BE2C (cell line): ENCODE measurements at regions not wholly inside any gene's neighbourhood (a gene's known extent, or its start where the extent isn't known, plus 50 kb on each side); places are given as distances from the start of the nearest gene placed in this dataset.

ENCODE experiments used
- DNase-seq: peaks from one replicate; pipeline ENCODE4 v3.0.0-alpha.2; 2020
- H3K27me3 ChIP-seq: fragments of 250-450 bp; sonication (Bioruptor Pico); 2 replicates; pipeline ENCODE4 v1.5.1; 2020; ENCODE audit warnings: mild to moderate bottlenecking
- H3K36me3 ChIP-seq: fragments of 250-450 bp; sonication (Bioruptor Pico); 2 replicates; pipeline ENCODE4 v1.5.1; 2020; ENCODE audit warnings: mild to moderate bottlenecking
- H3K4me1 ChIP-seq: fragments of 250-450 bp; sonication (Bioruptor Pico); 2 replicates; pipeline ENCODE4 v1.5.1; 2020
- H3K4me3 ChIP-seq: 2 replicates; pipeline ENCODE4 v1.5.1; 2011; ENCODE audit warnings: low read depth, low read length
- H3K9me3 ChIP-seq: fragments of 250-450 bp; sonication (Bioruptor Pico); 2 replicates; pipeline ENCODE4 v1.5.1; 2020
- TF ChIP-seq, protein P1 (sequence below): IDR thresholded peaks from 2 replicates; pipeline ENCODE4 v1.5.1; 2012; ENCODE audit warnings: mild to moderate bottlenecking, low read depth, low read length

- H3K36me3 ChIP-seq, result no peaks in the 10 kb centered on the region
- H3K4me1 ChIP-seq, result peaks cover 8% of the 10 kb centered on the region
- no peak overlapping the region for H3K4me3 ChIP-seq
- TF ChIP-seq, protein P1, sequence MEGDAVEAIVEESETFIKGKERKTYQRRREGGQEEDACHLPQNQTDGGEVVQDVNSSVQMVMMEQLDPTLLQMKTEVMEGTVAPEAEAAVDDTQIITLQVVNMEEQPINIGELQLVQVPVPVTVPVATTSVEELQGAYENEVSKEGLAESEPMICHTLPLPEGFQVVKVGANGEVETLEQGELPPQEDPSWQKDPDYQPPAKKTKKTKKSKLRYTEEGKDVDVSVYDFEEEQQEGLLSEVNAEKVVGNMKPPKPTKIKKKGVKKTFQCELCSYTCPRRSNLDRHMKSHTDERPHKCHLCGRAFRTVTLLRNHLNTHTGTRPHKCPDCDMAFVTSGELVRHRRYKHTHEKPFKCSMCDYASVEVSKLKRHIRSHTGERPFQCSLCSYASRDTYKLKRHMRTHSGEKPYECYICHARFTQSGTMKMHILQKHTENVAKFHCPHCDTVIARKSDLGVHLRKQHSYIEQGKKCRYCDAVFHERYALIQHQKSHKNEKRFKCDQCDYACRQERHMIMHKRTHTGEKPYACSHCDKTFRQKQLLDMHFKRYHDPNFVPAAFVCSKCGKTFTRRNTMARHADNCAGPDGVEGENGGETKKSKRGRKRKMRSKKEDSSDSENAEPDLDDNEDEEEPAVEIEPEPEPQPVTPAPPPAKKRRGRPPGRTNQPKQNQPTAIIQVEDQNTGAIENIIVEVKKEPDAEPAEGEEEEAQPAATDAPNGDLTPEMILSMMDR, result no peak
- H3K27me3 ChIP-seq, result no peaks in the 10 kb centered on the region
- H3K9me3 ChIP-seq, result no peaks in the 10 kb centered on the region
- no peak for DNase-seq
Measured at GRCh38 chr2:217636578-217636977, 366.2 kb downstream of the TNS1 start.

GRCh38 chr2:217634871-217635270 is 367.9 kb downstream of the TNS1 start:
- no peak overlapping the region for H3K4me3 ChIP-seq
- DNase-seq, result no peak
- no peaks in the 10 kb centered on the region for H3K9me3 ChIP-seq
- peaks cover 8% of the 10 kb centered on the region for H3K4me1 ChIP-seq
- H3K27me3 ChIP-seq, result no peaks in the 10 kb centered on the region
- TF ChIP-seq, protein P1, result no peak
- H3K36me3 ChIP-seq, result no peaks in the 10 kb centered on the region

DNA sequence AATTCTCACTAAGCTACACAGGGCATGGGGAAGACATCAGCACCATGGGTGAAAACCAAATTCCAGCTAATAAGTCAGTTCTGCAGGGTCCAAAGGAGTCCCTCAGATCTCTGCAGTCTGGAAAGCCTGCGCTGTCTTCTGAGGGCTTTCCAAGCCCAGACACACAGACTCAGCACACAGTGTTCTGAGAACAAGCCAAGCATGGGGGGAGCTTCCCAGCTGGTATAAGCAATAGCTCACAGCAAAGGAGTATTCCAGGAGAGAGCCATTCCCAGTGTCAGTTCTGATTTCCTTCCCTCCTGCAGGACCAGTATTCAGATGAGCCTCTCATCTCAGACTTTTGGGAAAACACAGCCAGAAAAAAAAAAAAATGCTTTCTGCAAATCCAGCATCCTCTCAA is 370.8 kb downstream of the TNS1 start:
- peaks cover 2% of the 10 kb centered on the region; the same call in 1 of the 2 replicates for H3K4me1 ChIP-seq
- DNase-seq, result no peak
- H3K27me3 ChIP-seq, result no peaks in the 10 kb centered on the region
- no peaks in the 10 kb centered on the region for H3K36me3 ChIP-seq
- no peak overlapping the region for H3K4me3 ChIP-seq
- H3K9me3 ChIP-seq, result no peaks in the 10 kb centered on the region
- TF ChIP-seq, protein P1, result no peak

DNA sequence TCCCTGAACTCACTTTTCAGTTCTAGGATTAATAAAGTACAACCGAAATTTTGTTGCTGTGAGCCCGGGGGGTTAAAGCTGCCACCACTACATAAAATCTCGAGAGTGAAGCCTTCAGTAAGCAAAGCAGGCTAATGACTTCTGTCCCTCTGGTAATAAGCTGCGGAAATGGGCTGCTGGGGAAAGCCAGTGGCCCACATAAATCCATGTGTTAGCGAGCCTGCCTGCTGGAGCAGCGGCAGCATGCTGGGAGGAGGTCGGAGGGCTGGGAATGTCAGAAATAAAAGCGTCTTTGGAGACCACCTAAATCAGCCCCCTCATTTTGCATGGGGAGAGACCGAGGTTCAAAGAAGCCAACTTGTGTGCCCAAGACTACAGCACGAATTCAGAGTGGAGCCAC is 371.7 kb downstream of the TNS1 start:
- Histone ChIP-seq H3K36me3 (no peaks in the 10 kb centered on the region), H3K27me3 (no peaks in the 10 kb centered on the region), H3K9me3 (no peaks in the 10 kb centered on the region), H3K4me3 (no peak overlapping the region), H3K4me1 (no peaks in the 10 kb centered on the region)
- TF ChIP-seq, protein P1, result no peak
- no peak for DNase-seq

DNA sequence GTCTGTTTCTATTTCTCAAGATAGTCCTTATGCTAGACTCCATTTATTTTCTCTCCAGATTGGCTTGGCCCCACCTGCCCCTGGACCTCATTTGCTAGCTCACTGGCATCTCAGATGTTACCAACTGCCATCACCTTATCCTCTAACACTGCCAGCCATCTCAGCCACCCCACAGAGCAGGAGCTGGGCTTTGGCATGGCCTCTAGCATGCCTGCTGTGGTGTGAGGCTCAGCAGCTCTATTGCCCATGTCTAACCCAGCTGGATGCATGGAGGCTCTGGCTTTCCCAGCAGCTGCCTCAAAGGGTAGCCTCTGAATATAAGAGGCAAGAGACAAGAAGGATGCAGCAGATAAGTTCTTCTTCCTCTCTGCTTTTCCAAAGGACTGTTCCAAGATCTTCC is 373.4 kb downstream of the TNS1 start:
- TF ChIP-seq, protein P1, result no peak
- Histone ChIP-seq H3K9me3 (no peaks in the 10 kb centered on the region), H3K36me3 (no peaks in the 10 kb centered on the region), H3K27me3 (no peaks in the 10 kb centered on the region), H3K4me1 (no peaks in the 10 kb centered on the region), H3K4me3 (no peak overlapping the region)
- DNase-seq, result no peak

DNA sequence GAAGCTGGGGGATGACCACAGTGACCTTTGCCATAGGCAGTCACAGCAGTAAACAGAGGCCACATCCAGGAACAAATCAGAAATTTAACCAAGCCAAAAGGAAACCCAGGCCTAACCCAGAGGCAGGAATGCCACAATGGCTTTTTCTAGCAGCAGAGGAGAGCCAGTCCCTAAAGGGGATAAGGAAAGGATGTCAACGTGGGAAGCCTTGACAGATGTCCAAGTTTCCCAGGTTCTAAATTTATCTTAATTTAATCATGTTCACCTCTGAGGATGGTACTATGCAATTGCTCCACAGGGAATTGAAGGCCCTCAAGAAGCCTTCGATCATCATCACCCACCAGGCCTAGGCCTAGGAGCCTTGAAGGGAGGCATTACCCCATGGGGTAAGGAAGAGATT is 374.7 kb downstream of the TNS1 start:
- TF ChIP-seq, protein P1, result no peak
- H3K9me3 ChIP-seq, result no peaks in the 10 kb centered on the region
- DNase-seq, result no peak

More for the DNA sequence above, 374.7 kb downstream of the TNS1 start:
- Histone ChIP-seq H3K4me1 (peaks cover 2% of the 10 kb centered on the region), H3K36me3 (no peaks in the 10 kb centered on the region), H3K27me3 (no peaks in the 10 kb centered on the region), H3K4me3 (no peak overlapping the region)
